HFFc6 (cell line): ENCODE measurements at regions not wholly inside any gene's neighbourhood (a gene's known extent, or its start where the extent isn't known, plus 50 kb on each side); places are given as distances from the start of the nearest gene placed in this dataset.

Experiments
- DNase-seq: peaks from one replicate; pipeline ENCODE4 v3.0.0-alpha.2; 2018
- H3K27ac Mint-ChIP-seq: 2 replicates; pipeline ENCODE4 v1.8.0; 2020; ENCODE audit warnings: mild to moderate bottlenecking, mixed read lengths
- H3K27me3 Mint-ChIP-seq: 2 replicates; pipeline ENCODE4 v1.8.0; 2021; ENCODE audit warnings: mild to moderate bottlenecking, moderate library complexity, mixed read lengths; ENCODE audit not compliant: insufficient read depth
- H3K36me3 Mint-ChIP-seq: 2 replicates; pipeline ENCODE4 v1.8.0; 2021; ENCODE audit warnings: low read depth, mixed read lengths
- H3K4me1 Mint-ChIP-seq: 2 replicates; pipeline ENCODE4 v1.8.0; 2020; ENCODE audit warnings: low read depth, mixed read lengths
- H3K4me3 Mint-ChIP-seq: 2 replicates; pipeline ENCODE4 v1.8.0; 2020; ENCODE audit warnings: mild to moderate bottlenecking, moderate library complexity, mixed read lengths
- H3K9me3 Mint-ChIP-seq: 2 replicates; pipeline ENCODE4 v1.8.0; 2020; ENCODE audit warnings: mild to moderate bottlenecking, mixed read lengths
- CTCF ChIP-seq: fragments of 200-600 bp; sonication (generic); IDR thresholded peaks from 2 replicates; pipeline ENCODE4 v1.5.0; 2021; ENCODE audit warnings: antibody characterized with exemption, mild to moderate bottlenecking

GRCh38 chr11:134947556-134947955 lies 535.5 kb upstream of the B3GAT1 start:
- Mint-ChIP-seq H3K4me3 (no peak overlapping the region), H3K4me1 (no peaks in the 10 kb centered on the region), H3K36me3 (no peaks in the 10 kb centered on the region), H3K27me3 (peaks cover 1% of the 10 kb centered on the region; the same call in 1 of the 2 replicates), H3K9me3 (peaks cover 50% of the 10 kb centered on the region), H3K27ac (no peak overlapping the region)
- no peak for TF ChIP-seq CTCF
- no peak for DNase-seq

GRCh38 chr11:134945993-134946392 lies 534.0 kb upstream of the B3GAT1 start:
- Mint-ChIP-seq H3K4me1 (no peaks in the 10 kb centered on the region), H3K27ac (no peak overlapping the region)

GRCh38 chr11:134944986-134945385 lies 532.9 kb upstream of the B3GAT1 start:
- Mint-ChIP-seq H3K36me3 (peaks cover 7% of the 10 kb centered on the region; the same call in 1 of the 2 replicates), H3K27ac (no peak overlapping the region), H3K9me3 (peaks cover 54% of the 10 kb centered on the region), H3K4me3 (no peak overlapping the region), H3K27me3 (peaks cover 1% of the 10 kb centered on the region; the same call in 1 of the 2 replicates), H3K4me1 (no peaks in the 10 kb centered on the region)
- no peak for DNase-seq
- TF ChIP-seq CTCF, result no peak

More at GRCh38 chr11:134945993-134946392, 534.0 kb upstream of the B3GAT1 start:
- Mint-ChIP-seq H3K9me3 (peaks cover 55% of the 10 kb centered on the region), H3K27me3 (peaks cover 1% of the 10 kb centered on the region; the same call in 1 of the 2 replicates), H3K4me3 (no peak overlapping the region), H3K36me3 (peaks cover 5% of the 10 kb centered on the region; the same call in 1 of the 2 replicates)
- DNase-seq, result no peak
- TF ChIP-seq CTCF, result no peak

- Mint-ChIP-seq H3K27me3 (peaks cover 1% of the 10 kb centered on the region; the same call in 1 of the 2 replicates), H3K9me3 (peaks cover 54% of the 10 kb centered on the region), H3K27ac (no peak overlapping the region), H3K36me3 (peaks cover 7% of the 10 kb centered on the region; the same call in 1 of the 2 replicates), H3K4me3 (no peak overlapping the region), H3K4me1 (no peaks in the 10 kb centered on the region)
- DNase-seq, result no peak
- TF ChIP-seq CTCF, result no peak
These were observed 532.1 kb upstream of the B3GAT1 start for GRCh38 chr11:134944131-134944530.

- no peak overlapping the region for H3K4me3 Mint-ChIP-seq
- no peak overlapping the region for H3K27ac Mint-ChIP-seq
- TF ChIP-seq CTCF, result no peak
- H3K9me3 Mint-ChIP-seq, result peaks cover 49% of the 10 kb centered on the region
- no peaks in the 10 kb centered on the region for H3K4me1 Mint-ChIP-seq
- H3K36me3 Mint-ChIP-seq, result peaks cover 7% of the 10 kb centered on the region; the same call in 1 of the 2 replicates
- peaks cover 1% of the 10 kb centered on the region; the same call in 1 of the 2 replicates for H3K27me3 Mint-ChIP-seq
- no peak for DNase-seq
These were observed 531.5 kb upstream of the B3GAT1 start for GRCh38 chr11:134943544-134943943.
